GM23338 (cell line): ENCODE measurements at regions not wholly inside any gene's neighbourhood (a gene's known extent, or its start where the extent isn't known, plus 50 kb on each side); places are given as distances from the start of the nearest gene placed in this dataset.

ENCODE experiments used
- ATAC-seq: fragments of 200-7000 bp; cut with Tn5 transposase; 3 replicates; pipeline ENCODE4 v1.9.1; 2020
- DNase-seq: peaks from one replicate; pipeline ENCODE4 v3.0.0-alpha.2; 2015; ENCODE audit warnings: low spot score
- H2AFZ ChIP-seq: fragments of 200-600 bp; sonication (generic); 2 replicates; pipeline ENCODE4 v1.8.0; 2016; ENCODE audit warnings: antibody characterized with exemption, mild to moderate bottlenecking, moderate library complexity
- H3F3A ChIP-seq: fragments of 200-600 bp; sonication (generic); replicated peaks from 2 replicates; pipeline ENCODE4 v1.8.0; 2017; ENCODE audit warnings: antibody characterized with exemption, mixed run types, low read depth
- H3K27ac ChIP-seq: fragments of 200-600 bp; sonication (generic); 2 replicates; pipeline ENCODE4 v1.6.1; 2016; ENCODE audit warnings: low read depth
- H3K27me3 ChIP-seq: fragments of 200-600 bp; sonication (generic); 2 replicates; pipeline ENCODE4 v1.8.0; 2016; ENCODE audit warnings: mild to moderate bottlenecking, mixed run types, moderate library complexity; ENCODE audit not compliant: insufficient read depth
- H3K36me3 ChIP-seq: fragments of 200-600 bp; sonication (generic); 2 replicates; pipeline ENCODE4 v1.8.0; 2016; ENCODE audit warnings: mild to moderate bottlenecking; ENCODE audit not compliant: insufficient read depth
- H3K4me1 ChIP-seq: fragments of 200-600 bp; sonication (generic); 2 replicates; pipeline ENCODE4 v1.8.0; 2016; ENCODE audit warnings: mild to moderate bottlenecking, moderate library complexity; ENCODE audit not compliant: insufficient read depth
- H3K4me2 ChIP-seq: fragments of 200-600 bp; sonication (generic); 2 replicates; pipeline ENCODE4 v1.7.1; 2017; ENCODE audit warnings: mixed run types
- H3K4me3 ChIP-seq: fragments of 200-600 bp; sonication (generic); 2 replicates; pipeline ENCODE4 v1.6.1; 2016; ENCODE audit warnings: mixed run types
- H3K79me2 ChIP-seq: fragments of 200-600 bp; sonication (generic); replicated peaks from 2 replicates; pipeline ENCODE4 v1.8.0; 2017; ENCODE audit warnings: mild to moderate bottlenecking; ENCODE audit not compliant: insufficient read depth
- H3K9me2 ChIP-seq: fragments of 200-600 bp; sonication (generic); 2 replicates; pipeline ENCODE4 v1.8.0; 2017; ENCODE audit not compliant: insufficient read depth
- H4K20me1 ChIP-seq: fragments of 200-600 bp; sonication (generic); replicated peaks from 2 replicates; pipeline ENCODE4 v1.8.0; 2017; ENCODE audit warnings: mild to moderate bottlenecking; ENCODE audit not compliant: insufficient read depth
- H3K27ac Mint-ChIP-seq: 2 replicates; pipeline ENCODE4 v1.8.0; 2020; ENCODE audit warnings: inconsistent platforms, mild to moderate bottlenecking, moderate library complexity, mixed read lengths
- H3K27me3 Mint-ChIP-seq: 3 replicates; pipeline ENCODE4 v1.8.0; 2022; ENCODE audit warnings: low read depth, mild to moderate bottlenecking, moderate library complexity, mixed read lengths, inconsistent platforms; ENCODE audit not compliant: insufficient read depth, poor library complexity
- H3K36me3 Mint-ChIP-seq: 3 replicates; pipeline ENCODE4 v1.8.0; 2021; ENCODE audit warnings: low read depth, mild to moderate bottlenecking, inconsistent platforms, moderate library complexity, mixed read lengths
- H3K4me1 Mint-ChIP-seq: 3 replicates; pipeline ENCODE4 v1.8.0; 2020; ENCODE audit warnings: mild to moderate bottlenecking, inconsistent platforms, mixed read lengths
- H3K4me3 Mint-ChIP-seq: 3 replicates; pipeline ENCODE4 v1.8.0; 2021; ENCODE audit warnings: moderate library complexity, mild to moderate bottlenecking, inconsistent platforms, mixed read lengths
- H3K9me3 Mint-ChIP-seq: 3 replicates; pipeline ENCODE4 v1.8.0; 2020; ENCODE audit warnings: moderate library complexity, mild to moderate bottlenecking, inconsistent platforms, mixed read lengths
- CREB1 ChIP-seq: fragments of 250-450 bp; sonication (Bioruptor Pico); IDR thresholded peaks from 2 replicates; pipeline ENCODE4 v1.5.0; 2020; ENCODE audit warnings: low read depth, mild to moderate bottlenecking, moderate library complexity
- EZH2 ChIP-seq: fragments of 200-600 bp; sonication (generic); IDR thresholded peaks from one replicate; pipeline ENCODE4 v1.8.0; 2017; ENCODE audit warnings: antibody characterized with exemption, mild to moderate bottlenecking, low read depth; ENCODE audit not compliant: unreplicated experiment
- EZH2phosphoT487 ChIP-seq: fragments of 200-600 bp; sonication (generic); IDR thresholded peaks from one replicate; pipeline ENCODE4 v1.8.1; 2018; ENCODE audit warnings: antibody characterized with exemption; ENCODE audit not compliant: unreplicated experiment
- JUNB ChIP-seq: IDR thresholded peaks from one replicate; pipeline ENCODE4 v1.6.1; 2016; ENCODE audit warnings: antibody characterized with exemption; ENCODE audit not compliant: unreplicated experiment
- POLR2AphosphoS5 ChIP-seq: IDR thresholded peaks from 2 replicates; pipeline ENCODE4 v1.6.1; 2016; ENCODE audit warnings: antibody characterized with exemption, low read depth
- STAT1 ChIP-seq: IDR thresholded peaks from one replicate; pipeline ENCODE4 v1.6.1; 2016; ENCODE audit warnings: antibody characterized with exemption; ENCODE audit not compliant: unreplicated experiment
- ZNF114 ChIP-seq: fragments of 250-450 bp; sonication (Bioruptor Pico); IDR thresholded peaks from 2 replicates; pipeline ENCODE4 v1.5.0; 2020; ENCODE audit warnings: mild to moderate bottlenecking, moderate library complexity
- ZNF331 ChIP-seq: fragments of 250-450 bp; sonication (Bioruptor Pico); IDR thresholded peaks from 2 replicates; pipeline ENCODE4 v1.5.0; 2020; ENCODE audit warnings: low read depth, mild to moderate bottlenecking, moderate library complexity
- TF ChIP-seq, protein P1 (sequence below): IDR thresholded peaks from 2 replicates; pipeline ENCODE4 v1.6.1; 2016; ENCODE audit warnings: antibody characterized with exemption
- TF ChIP-seq, protein P2 (sequence below): fragments of 250-450 bp; sonication (Bioruptor Pico); IDR thresholded peaks from 2 replicates; pipeline ENCODE4 v1.5.0; 2020; ENCODE audit warnings: mild to moderate bottlenecking, moderate library complexity

GRCh38 chr6:40899684-40900155 is 139.3 kb downstream of the UNC5CL start:
- no peaks in the 10 kb centered on the region for H3F3A ChIP-seq
- H3K9me3 Mint-ChIP-seq, result no peaks in the 10 kb centered on the region

More at GRCh38 chr6:40899684-40900155, 139.3 kb downstream of the UNC5CL start:
- Histone ChIP-seq H4K20me1 (no peaks in the 10 kb centered on the region), H3K4me2 (no peak overlapping the region), H3K4me1 (no peaks in the 10 kb centered on the region), H2AFZ (no peak overlapping the region), H3K4me3 (no peak overlapping the region), H3K36me3 (no peaks in the 10 kb centered on the region), H3K9me2 (no peaks in the 10 kb centered on the region), H3K79me2 (no peaks in the 10 kb centered on the region), H3K27me3 (peaks cover 5% of the 10 kb centered on the region; the same call in 1 of the 2 replicates), H3K27ac (no peak overlapping the region)
- H3K4me1 Mint-ChIP-seq, result no peaks in the 10 kb centered on the region; the same call in 2 of the 3 replicates
- no peak overlapping the region for H3K4me3 Mint-ChIP-seq
- H3K36me3 Mint-ChIP-seq, result no peaks in the 10 kb centered on the region
- no peak for TF ChIP-seq EZH2
- no peak for TF ChIP-seq CREB1
- TF ChIP-seq, protein P1, sequence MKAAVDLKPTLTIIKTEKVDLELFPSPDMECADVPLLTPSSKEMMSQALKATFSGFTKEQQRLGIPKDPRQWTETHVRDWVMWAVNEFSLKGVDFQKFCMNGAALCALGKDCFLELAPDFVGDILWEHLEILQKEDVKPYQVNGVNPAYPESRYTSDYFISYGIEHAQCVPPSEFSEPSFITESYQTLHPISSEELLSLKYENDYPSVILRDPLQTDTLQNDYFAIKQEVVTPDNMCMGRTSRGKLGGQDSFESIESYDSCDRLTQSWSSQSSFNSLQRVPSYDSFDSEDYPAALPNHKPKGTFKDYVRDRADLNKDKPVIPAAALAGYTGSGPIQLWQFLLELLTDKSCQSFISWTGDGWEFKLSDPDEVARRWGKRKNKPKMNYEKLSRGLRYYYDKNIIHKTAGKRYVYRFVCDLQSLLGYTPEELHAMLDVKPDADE, result no peak
- TF ChIP-seq JUNB, result no peak
- no peak for TF ChIP-seq POLR2AphosphoS5
- TF ChIP-seq, protein P2, sequence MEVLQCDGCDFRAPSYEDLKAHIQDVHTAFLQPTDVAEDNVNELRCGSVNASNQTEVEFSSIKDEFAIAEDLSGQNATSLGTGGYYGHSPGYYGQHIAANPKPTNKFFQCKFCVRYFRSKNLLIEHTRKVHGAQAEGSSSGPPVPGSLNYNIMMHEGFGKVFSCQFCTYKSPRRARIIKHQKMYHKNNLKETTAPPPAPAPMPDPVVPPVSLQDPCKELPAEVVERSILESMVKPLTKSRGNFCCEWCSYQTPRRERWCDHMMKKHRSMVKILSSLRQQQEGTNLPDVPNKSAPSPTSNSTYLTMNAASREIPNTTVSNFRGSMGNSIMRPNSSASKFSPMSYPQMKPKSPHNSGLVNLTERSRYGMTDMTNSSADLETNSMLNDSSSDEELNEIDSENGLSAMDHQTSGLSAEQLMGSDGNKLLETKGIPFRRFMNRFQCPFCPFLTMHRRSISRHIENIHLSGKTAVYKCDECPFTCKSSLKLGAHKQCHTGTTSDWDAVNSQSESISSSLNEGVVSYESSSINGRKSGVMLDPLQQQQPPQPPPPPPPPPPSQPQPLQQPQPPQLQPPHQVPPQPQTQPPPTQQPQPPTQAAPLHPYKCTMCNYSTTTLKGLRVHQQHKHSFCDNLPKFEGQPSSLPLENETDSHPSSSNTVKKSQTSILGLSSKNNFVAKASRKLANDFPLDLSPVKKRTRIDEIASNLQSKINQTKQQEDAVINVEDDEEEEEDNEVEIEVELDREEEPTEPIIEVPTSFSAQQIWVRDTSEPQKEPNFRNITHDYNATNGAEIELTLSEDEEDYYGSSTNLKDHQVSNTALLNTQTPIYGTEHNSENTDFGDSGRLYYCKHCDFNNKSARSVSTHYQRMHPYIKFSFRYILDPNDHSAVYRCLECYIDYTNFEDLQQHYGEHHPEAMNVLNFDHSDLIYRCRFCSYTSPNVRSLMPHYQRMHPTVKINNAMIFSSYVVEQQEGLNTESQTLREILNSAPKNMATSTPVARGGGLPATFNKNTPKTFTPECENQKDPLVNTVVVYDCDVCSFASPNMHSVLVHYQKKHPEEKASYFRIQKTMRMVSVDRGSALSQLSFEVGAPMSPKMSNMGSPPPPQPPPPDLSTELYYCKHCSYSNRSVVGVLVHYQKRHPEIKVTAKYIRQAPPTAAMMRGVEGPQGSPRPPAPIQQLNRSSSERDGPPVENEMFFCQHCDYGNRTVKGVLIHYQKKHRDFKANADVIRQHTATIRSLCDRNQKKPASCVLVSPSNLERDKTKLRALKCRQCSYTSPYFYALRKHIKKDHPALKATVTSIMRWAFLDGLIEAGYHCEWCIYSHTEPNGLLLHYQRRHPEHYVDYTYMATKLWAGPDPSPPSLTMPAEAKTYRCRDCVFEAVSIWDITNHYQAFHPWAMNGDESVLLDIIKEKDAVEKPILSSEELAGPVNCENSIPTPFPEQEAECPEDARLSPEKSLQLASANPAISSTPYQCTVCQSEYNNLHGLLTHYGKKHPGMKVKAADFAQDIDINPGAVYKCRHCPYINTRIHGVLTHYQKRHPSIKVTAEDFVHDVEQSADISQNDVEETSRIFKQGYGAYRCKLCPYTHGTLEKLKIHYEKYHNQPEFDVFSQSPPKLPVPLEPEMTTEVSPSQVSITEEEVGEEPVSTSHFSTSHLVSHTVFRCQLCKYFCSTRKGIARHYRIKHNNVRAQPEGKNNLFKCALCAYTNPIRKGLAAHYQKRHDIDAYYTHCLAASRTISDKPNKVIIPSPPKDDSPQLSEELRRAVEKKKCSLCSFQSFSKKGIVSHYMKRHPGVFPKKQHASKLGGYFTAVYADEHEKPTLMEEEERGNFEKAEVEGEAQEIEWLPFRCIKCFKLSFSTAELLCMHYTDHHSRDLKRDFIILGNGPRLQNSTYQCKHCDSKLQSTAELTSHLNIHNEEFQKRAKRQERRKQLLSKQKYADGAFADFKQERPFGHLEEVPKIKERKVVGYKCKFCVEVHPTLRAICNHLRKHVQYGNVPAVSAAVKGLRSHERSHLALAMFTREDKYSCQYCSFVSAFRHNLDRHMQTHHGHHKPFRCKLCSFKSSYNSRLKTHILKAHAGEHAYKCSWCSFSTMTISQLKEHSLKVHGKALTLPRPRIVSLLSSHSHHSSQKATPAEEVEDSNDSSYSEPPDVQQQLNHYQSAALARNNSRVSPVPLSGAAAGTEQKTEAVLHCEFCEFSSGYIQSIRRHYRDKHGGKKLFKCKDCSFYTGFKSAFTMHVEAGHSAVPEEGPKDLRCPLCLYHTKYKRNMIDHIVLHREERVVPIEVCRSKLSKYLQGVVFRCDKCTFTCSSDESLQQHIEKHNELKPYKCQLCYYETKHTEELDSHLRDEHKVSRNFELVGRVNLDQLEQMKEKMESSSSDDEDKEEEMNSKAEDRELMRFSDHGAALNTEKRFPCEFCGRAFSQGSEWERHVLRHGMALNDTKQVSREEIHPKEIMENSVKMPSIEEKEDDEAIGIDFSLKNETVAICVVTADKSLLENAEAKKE (CRISPR knock-in tag), result no peak
- TF ChIP-seq ZNF331 (CRISPR knock-in tag), result no peak
- TF ChIP-seq STAT1, result no peak
- no peak for TF ChIP-seq EZH2phosphoT487
- TF ChIP-seq ZNF114, result no peak
- ATAC-seq (peak; percentile 30; the same call in 2 of the 3 replicates), DNase-seq (no peak)
- no peak overlapping the region for H3K27ac Mint-ChIP-seq
- peaks cover 5% of the 10 kb centered on the region for H3K27me3 Mint-ChIP-seq
